Stimulated activated CD4-positive, alpha-beta T cell treated with anti-CD3 and anti-CD28 coated beads, Interleukin-15, amount 100 ng/mL, for 48 hours (primary cell): ENCODE measurements at regions not wholly inside any gene's neighbourhood (a gene's known extent, or its start where the extent isn't known, plus 50 kb on each side); places are given as distances from the start of the nearest gene placed in this dataset.
"Not testable (repeated sequence)": the region's sequence is repeated elsewhere in the genome, so short reads cannot be mapped to it uniquely, and the experiment has no call there.

Experiments
- DNase-seq, 2 donors: peaks; one replicate each; pipeline ENCODE4 v3.0.0-alpha.2; 2020; ENCODE audit warnings: low read depth in 2 of 2

DNA sequence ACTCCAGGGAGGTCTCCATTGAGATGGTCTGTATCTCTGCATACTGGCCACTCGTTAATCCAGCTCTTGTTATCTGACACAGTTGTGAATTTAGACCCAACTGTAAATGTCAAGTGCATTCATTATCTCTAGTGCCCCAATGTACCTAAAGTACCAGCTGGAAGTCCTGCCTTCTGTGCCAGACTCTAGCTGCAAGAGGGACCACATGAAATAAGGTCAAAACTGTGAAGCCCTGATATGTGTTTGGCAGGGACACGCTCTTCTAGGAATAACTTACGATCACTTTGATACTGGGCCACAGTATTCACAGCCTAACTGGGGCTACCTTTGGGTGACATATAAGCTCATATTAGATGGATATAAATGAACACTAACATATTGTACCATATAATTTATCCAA lies 268.5 kb downstream of the LRIG3 start:
- no peak for DNase-seq

DNA sequence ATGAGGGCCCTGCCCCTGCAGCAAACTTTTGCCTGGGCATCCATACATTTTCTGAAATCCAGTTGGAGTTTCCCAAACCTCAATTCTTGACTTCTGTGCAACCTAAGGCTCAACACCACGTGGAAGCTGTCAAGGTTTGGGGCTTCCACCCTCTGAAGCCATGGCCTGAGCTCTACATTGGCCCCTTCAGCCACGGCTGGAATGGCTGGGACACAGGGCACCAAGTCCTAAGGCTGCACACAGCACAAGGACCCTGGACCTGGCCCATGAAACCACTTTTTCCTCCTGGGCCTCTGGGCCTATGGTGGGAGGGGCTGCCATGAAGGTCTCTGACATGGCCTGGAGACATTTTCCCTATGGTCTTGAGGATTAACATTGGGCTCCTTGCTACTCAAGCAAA lies 266.3 kb downstream of the LRIG3 start:
- DNase-seq, result no peak

DNA sequence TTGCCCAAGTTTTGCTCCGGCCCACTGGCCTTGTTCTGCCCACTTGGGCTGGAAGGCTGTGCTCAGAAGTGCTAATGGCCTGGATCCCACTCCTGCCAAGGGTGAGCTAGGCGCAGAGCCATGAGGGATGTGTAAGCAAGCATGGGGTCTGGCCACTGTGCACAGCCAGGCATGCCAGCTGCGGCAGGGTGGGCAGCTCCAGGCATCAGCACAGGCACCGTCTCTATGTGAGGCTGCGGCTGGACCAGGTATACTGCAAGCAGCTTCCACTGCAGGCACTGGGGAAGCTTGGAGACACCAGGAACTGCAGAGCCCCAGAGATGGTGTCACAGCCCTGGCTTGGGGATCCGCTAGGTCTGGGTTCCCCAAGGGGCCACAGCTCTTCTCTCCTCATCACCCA lies 264.9 kb downstream of the LRIG3 start:
- no peak for DNase-seq

DNA sequence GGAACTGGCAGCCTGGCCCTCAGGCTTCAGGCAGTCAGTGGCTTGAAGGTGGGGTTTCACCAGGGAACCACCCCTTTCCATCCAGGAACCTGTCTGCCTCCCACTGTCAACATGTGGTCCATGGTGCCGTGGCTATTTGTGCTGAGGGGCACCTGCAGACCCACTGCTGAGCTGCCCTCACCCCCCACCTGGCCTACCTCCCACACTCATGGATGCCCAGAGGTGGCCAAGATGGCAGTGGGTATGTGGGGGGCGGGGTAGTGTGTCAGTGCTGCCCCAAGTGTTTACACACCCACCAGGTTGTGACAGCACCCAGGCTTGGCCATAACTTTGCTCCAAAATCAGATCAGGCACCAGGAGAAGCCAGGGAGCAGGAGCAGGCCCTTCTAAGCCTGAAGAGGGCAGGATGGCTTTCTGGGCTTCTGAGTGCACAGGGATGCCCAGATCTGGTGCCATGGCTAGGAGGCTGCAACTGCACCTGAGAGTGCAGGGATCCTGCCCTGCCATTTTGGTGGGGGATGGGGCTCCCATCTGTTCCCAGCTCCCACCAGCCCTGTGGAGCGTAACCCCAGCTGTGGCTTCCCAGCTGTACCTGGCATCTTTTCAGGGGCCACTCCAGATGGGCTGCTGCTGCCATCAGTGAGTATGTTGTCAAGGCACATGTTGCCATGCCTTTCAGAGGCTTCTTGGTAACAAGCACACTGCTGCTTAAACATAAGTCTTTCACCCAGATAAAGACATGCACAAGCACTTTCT lies 263.9 kb downstream of the LRIG3 start:
- DNase-seq, result no peak

DNA sequence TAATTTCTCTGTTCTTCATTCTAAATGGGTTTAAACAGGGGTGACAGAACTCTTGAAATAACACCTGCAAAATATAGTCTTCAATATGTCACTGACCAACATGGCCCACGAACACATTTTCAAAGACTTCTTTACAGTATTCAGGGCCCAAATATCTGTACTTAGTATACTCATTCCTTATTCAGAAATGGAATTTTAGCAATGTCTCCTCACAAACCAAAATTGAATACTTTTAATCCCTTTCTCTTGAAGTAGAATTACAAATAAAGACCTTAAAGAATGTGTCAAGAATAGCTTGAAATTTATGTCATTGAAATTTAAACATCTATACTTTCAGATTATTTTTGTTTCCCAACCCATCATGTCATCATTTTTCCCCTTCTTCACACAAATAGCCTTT lies 263.1 kb downstream of the LRIG3 start:
- DNase-seq, result no peak

DNA sequence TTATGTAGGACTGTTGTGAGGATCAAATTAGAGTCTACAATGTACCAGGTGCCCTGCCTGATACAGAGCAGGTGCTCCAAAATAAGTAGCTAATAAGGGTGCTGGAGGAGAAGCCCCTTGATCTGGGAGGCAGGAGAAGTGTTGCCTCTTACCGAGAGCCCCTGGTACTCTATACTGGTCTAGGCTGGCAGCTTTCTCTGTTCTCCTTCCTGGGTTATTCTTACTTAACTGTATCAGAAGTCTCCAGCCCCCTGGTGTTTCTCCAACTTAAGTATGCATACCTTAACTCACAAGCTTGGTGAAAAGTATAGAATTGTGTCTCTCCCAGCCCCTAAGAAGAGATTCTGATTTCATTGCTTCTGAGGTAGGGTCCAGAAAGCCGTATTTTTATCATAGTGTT lies 254.9 kb downstream of the LRIG3 start:
- DNase-seq, result no peak

DNA sequence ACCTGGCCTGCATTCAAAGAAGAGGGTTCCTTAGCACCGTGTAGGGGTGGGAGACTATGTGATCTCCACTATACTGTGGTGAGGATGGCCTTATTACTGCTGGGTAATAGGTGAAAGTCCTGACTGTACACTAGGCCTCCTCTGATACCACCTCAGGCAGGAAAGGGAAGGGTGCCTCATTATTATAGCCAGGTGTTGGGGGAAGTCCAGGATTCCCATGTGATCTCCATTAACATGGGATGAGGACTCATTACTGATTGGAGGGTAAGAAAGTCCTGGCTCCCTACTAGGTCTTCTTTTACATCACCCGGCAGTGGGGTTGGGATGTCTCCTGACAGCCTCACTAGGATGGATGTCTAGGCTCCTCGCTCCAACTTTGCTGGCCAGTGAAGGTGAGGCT lies 252.1 kb downstream of the LRIG3 start:
- DNase-seq, result no peak

DNA sequence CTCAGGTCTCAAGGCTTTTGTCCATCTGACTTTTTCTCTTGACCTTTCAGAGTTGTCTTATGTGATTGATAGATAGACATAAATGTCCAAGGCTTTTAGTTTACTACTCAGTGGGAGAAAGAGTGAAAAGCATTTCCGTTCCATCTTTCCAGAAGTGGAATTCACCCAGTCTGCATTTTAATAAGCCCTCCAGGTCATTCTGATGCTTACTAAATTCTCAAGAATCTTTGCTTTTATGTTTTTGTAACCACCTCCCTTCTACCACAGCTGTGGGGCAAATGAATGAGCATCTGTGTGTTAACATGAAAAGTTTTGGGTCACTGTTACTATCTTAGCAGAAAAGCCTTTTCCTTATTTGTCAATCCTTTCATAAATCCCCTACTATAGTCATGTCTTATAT lies 251.4 kb downstream of the LRIG3 start:
- no peak for DNase-seq

DNA sequence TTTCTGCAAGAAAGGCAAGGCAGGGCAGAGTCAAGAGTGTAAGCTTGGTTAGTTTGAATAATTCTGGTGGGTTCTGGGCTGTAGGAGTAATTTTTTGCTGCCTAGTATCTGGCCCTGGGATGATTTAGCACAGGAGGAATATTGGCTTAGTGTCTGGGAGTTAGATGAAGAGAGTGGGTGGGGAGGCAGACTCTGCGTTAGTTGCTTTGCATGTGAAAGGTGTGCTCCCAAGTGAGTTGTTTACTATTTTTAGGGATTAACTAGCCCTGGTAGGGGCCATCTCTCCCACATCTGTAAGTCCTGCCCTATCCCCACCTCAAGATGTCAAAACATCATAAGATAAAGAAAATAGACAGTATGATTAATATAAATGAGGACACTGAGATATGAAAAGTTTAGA lies 249.7 kb downstream of the LRIG3 start:
- DNase-seq, result no peak

DNA sequence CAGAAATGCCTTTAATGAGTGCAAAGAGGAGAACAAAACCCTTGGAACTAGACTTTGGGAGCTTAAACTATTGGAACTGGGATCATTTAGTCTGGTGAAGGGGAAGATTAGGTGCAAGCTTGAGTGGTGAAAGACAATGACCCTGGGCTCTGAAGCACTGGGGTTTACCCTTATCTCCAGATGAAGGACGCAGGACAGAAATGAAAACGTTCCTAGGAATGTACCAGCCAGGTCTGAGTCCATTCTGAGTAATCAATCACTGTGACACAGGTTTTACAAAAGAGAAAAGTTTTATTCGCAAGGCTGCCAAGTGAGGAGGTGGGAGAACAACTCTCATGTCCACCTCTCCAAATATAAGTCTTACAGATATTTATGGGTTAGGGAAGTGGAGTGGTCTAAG lies 249.1 kb downstream of the LRIG3 start:
- no peak for DNase-seq

DNA sequence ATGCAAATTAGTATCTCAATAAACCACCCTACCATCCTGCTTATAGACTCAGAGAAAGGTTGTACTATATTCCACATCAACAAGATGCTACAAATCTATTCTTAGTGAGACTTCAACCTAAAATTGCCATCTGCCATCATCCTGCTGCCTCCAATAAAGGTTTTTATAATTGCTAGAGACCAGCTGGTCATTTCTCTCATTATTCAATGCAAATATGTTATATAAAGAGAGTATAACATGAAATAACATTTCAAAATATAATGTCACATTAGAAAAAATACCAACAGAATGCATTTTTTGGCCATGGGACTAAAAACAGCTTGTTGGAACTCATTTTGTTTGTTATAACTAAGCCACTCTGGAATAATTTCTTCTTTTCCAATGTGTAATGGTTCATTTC lies 247.3 kb downstream of the LRIG3 start:
- no peak for DNase-seq

DNA sequence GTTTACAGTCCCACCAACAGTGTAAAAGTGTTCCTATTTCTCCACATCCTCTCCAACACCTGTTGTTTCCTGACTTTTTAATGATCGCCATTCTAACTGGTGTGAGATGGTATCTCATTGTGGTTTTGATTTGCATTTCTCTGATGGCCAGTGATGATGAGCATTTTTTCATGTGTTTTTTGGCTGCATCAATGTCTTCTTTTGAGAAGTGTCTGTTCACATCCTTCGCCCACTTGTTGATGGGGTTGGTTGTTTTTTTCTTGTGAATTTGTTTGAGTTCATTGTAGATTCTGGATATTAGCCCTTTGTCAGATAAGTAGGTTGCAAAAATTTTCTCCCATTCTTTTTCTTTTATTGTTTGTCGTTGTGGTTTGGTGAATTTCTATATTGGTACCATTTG lies 242.5 kb downstream of the LRIG3 start:
- DNase-seq, result not testable (repeated sequence)

DNA sequence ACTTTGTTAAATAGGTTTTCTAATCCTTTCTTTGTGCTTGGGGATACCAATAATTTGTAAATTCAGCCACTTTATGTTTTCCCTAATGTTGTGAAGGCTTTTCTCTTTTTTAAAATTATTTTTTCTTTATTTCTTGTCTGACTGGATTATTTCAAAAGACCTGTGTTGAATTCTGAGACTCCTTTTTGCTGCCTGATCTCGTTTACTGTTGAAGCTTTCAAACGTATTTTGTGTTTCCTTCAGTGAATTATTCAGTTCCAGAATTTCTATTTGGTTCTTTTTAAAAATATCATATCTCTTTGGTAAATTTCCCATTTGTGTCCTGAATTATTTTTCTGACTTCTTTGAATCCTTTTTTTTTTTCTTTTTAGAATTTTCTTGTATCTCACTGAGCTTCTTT lies 241.6 kb downstream of the LRIG3 start:
- DNase-seq, result no peak

DNA sequence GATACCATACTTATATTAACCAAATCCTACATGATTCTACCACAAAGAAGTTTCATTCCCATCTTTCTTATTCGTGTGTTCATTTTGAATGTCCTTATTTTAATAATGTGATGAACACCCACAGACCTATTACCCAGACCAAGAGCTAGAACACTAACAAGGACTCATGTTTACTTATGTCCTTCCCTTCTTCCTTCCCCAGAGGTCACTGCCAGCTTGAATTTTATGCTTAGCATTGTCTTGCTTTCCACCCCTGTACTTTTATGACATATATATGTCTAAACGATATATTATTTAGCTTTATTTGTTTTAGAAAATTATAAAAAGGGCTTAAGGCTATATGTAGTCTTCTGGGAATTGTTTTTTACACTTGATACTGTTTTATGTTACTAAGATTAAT lies 238.6 kb downstream of the LRIG3 start:
- no peak for DNase-seq

DNA sequence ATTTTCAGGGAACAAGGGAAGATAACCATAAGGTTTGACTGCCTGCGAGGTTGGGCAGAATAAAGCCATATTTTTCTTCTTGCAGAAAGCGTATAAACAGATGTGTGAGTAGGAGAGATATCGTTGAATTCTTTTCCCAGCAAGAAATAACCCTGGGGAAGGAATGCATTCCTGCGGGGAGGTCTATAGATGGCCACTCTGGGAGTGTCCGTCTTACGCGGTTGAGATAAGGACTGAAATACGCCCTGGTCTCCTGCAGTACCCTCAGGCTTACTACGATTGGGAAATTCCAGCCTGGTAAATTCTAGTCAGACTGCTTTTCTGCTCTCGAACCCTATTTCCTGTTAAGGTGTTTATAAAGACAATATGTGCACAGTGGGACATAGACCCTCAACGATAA lies 225.0 kb downstream of the LRIG3 start:
- no peak for DNase-seq

DNA sequence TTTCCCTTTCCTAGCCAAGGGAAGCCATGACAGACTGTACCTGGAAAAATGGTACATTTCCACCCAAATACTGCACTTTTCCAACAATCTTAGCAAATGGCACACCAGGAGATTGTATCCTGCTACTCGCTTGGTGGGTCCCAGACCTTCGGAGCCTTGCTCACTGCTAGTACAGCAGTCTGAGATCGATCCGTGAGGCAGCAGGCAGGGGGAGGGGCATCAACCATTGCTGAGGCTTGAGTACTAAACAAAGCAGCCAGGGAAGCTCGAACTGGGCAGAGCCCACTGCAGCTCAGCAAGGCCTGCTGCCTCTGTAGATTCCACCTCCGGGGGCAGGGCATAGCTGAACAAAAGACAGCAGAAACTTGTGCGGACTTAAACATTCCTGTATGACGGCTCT lies 218.8 kb downstream of the LRIG3 start:
- DNase-seq, result no peak

DNA sequence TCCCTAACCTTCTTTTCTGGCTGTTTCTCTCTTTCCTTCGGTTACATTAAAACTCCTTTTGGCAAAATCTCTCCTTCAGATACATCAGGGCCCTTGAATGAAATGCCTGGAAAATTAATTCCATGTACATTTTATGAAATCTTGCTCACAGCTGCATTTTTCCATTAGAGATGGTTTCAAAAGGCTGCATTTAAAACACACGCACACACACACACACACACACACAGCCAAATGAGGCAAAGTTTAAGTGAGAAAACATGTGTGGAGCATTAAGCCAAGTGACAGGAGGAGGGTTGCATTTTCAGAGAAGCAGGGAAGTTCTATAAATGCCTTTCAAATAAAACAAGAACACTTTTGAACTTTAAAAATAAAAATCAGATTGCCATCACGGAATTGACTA lies 216.4 kb downstream of the LRIG3 start:
- DNase-seq, result no peak

DNA sequence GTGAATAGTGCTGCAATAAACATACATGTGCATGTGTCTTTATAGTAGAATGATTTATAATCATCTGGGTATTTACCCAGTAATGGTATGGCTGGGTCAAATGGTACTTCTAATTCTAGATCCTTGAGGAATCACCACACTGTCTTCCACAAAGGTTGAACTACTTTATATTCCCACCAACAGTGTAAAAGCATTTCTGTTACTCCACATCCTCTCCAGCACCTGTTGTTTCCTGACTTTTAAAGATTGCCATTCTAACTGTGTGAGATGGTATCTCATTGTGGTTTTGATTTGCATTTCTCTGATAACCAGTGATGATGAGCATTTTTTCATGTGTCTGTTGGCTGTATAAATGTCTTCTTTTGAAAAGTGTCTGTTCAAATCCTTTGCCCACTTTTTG lies 215.5 kb downstream of the LRIG3 start:
- DNase-seq, result not testable (repeated sequence)

DNA sequence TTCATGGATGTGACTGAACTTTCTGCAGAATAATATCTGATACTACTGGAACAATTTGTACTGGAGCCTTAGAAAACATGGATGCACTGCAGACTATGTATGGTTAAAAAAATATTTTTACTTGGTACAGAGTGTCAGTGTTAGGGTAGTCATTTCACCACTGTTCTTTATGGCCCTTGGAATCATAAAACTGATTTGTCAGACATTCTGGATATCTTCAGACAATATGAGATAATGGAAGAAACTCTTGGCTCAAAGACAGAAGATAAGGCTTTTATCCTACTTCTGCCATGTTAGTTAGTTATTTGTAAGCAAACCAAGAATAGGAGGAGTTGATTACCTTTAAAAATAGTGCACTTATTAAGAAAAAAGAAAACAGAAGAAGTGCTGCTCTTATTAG lies 209.4 kb downstream of the LRIG3 start:
- no peak for DNase-seq

DNA sequence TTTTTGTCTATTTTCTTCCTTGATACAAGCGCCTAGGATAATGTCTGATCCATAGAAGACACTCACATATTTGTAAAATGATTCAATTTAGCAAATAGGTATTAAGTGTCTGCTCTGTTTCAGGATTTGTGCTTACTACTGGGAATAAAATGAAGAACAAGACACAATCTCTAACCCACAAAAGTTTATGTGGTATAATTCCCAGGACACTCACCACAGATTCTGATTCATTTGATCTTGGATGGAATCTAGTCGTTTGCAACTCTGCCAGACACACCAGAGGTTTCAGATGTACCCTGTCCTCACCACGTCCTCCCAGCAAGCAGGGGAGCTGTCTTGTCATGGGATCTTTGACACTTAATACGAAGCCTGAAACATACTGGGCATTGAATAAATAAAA lies 208.3 kb downstream of the LRIG3 start:
- no peak for DNase-seq

DNA sequence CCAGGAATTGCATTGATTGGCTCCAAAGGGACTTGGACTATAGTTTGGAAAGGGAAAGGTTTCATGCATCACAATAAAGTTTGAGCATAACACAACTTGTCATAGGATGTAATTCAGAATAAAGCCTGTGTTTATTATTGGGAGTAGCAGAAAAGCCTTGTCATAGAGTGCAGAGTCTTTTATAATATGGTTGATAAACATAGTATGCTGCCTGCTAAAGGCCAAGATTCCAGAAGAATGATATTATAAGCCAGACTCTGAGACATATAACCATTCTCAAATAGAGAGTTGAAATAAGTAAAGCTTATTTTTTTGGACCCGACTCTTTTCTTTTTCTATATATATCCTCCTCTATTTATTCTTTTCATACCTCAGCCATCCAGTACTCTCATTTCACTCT lies 207.3 kb downstream of the LRIG3 start:
- no peak for DNase-seq

DNA sequence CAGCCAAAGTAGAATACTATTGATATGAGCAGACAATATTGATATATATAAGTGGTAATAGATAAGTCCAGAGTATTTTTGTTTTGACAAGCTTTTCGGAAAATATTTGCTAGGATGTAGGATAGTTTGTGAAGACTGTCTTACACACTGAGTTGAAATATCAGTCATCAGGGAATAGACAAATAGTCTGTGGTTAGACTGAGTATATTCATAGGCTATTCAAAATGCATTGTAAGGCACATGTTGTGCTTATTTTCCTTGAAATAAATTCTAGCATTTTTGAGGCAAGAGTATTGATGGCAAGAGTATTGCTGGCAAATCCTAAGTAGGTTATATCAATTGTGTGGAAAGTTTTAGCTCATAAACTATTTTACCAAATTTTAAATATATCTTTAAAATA lies 201.1 kb downstream of the LRIG3 start:
- DNase-seq, result no peak

DNA sequence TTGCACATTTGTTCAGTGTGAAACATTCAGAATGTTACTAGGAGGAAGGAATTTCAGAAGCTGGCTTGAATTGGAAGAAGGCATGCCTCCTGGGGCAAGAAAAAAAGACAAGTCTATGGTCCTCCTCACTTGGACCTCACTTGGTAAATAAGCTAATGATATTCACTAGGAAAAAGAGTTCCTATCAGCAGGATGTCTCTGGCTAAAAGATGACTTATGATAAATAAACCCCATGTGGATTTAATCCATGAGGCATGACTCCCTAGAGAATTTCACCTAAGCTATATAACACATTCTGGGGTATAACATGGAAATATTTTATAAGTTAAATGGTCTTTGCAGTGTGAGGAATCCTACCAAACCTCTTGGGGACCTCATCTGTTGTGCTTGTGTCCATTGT lies 199.9 kb downstream of the LRIG3 start:
- DNase-seq, result no peak

DNA sequence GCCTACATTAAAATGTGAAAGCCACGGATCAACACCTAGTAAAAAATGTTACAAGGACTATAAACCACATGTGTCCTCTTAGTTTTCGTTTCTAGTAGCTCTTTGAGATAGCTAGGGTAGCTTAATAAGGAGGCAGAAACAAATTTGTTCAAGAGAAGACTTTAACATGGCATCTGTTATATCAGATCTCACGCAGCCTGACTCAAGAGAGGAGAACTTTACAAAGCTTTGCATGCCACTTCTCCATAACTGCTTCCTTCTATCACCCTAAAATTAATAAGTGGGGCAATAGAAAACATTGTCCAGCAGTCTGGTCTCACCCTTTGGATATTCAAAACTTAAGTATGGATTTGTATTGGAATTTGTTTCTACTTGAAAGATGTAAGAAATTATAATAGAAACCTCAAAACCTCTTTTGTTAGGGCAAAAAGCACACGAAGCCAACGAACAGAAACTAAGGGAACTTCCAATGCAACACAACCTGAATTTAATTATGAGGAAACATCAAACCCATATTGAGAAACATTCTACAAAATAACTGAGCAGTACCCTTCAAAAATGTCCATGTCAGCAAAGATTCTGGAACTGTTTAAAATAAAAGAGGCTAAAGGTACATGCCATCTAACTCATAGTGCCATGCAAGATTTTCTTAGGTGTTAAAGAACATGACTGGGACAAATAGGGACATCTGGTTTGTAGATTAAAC lies 194.8 kb downstream of the LRIG3 start:
- DNase-seq, result no peak
